Dermis blood vessel endothelial cell (primary cell): ENCODE measurements at regions not wholly inside any gene's neighbourhood (a gene's known extent, or its start where the extent isn't known, plus 50 kb on each side); places are given as distances from the start of the nearest gene placed in this dataset.
"Not testable (repeated sequence)": the region's sequence is repeated elsewhere in the genome, so short reads cannot be mapped to it uniquely, and the experiment has no call there.

Experiments used
- DNase-seq: peaks from one replicate; pipeline ENCODE4 v3.0.0; 2010

DNA sequence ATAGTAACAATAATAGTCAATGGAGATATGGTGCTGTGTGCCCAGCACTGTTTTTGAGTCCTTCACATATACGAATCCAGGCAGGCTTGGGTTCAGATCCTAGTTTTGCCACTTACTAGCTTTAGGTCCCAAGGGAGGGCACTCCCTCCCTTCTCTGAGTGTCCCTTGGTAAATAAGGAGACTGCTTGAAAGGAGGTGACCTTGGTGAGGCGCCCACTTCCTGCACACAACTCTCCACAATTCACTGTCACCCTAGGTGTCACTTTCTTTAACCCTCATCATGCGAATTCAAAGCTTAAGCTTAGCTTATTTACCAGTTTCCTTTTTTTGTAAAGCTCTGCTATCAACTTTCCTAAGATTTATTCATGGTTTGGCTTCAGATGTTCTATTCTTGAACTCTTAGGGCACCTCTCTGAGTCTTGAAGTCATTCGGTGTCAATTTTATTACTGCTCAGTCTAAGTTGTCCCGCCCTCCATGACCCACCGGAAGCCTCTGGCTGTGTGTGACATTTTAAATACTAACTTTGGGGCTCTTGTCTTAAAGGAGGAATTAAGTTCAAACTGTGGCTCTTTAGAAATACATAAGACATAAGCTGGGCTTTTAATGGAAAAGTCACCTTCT, 170.7 kb upstream of the ZNF618 start:
- no peak for DNase-seq

DNA sequence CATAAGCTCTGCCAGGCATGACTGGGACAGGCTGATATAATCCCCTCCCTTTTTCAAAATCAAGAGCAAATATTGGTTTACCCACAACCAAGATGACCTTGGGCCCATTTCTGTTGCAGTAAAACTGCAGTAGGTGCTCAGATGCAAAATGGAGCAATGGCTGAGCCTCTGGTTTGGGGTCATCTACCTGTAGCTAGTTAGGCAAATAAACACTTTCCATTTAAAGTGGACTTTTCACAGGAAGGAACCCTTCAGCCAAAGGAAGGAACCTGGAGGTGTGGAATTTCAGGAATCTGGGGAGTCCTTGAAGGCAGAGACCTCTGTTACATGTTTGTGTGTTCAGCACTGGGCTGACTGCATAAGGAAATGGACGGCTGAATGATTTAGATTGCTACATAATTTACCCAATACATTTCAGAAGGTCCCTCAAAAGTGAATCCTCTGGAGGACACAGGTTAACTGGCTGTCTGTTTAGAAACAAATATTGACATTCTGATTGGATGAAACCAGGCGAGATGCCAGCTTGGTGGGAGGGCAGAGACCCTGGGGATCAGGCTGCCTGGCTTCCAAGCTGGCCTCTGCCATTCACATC, 170.1 kb upstream of the ZNF618 start:
- peak; percentile 65 for DNase-seq

DNA sequence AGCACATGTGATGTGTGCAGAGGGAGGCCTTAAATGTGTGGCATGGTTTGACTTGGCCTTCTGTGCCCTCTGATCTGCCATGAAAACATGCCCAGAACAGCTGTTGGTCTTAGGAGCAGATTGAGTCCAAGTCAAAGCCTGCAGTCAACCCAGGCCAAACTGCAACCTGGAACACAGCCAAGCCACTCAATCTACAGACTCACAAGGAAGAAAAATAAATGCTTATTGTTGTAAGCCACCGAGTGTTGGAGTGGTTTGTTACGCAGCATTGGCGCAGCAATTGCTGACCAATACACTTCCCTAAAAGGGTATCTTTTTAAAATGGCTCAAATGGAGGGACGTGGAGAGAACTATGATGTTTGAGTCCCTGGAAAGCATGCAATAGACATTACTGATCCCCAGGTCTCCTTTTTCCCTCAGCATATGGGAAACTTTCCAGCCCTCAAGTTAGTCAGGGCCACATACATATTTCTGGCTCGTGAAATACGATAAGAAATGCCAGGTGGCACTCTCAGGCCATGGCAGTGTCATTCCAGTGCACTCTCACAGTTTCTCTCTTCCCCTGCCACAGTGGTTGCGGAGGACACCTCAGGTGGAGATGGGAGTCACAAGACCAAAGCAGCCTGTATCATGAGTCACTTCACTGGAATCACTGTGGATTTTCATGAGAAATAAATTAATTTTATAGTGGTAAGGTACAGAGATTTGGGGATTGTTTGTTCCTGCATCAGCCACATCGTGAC, 168.0 kb upstream of the ZNF618 start:
- no peak for DNase-seq

- no peak for DNase-seq
These were observed 167.0 kb upstream of the ZNF618 start for GRCh38 chr9:113708821-113709713.

- no peak for DNase-seq
These were observed 166.4 kb upstream of the ZNF618 start for GRCh38 chr9:113709721-113710120.

- no peak for DNase-seq
These were observed 164.9 kb upstream of the ZNF618 start for GRCh38 chr9:113711251-113711650.

GRCh38 chr9:113712053-113712452, 164.1 kb upstream of the ZNF618 start:
- DNase-seq = peak; percentile 37

GRCh38 chr9:113715086-113715485, 161.0 kb upstream of the ZNF618 start:
- DNase-seq = no peak

GRCh38 chr9:113719919-113720318, 156.2 kb upstream of the ZNF618 start:
- no peak for DNase-seq

DNA sequence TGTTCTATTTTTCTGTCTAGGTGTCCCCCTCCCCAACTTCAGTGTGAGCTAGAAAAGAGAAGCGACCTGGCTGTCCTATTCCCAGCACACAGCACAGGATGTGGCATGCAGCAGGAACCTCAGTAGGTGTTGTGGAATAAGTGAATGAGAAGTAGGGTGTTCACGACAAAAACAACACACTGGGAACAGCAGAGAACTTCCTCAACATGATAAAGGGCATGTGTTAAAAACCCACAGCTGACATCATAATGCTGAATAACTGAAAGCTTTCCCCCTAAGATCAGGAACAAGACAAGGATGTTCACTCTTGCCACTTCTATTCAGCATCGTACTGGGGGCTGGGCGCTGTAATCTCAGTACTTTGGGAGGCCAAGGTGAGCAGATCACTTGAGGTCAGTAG, 155.6 kb upstream of the ZNF618 start:
- no peak for DNase-seq

GRCh38 chr9:113721856-113722255, 154.3 kb upstream of the ZNF618 start:
- no peak for DNase-seq

- DNase-seq = no peak
These were observed 151.9 kb upstream of the ZNF618 start for GRCh38 chr9:113724202-113724601.

GRCh38 chr9:113728989-113729388, 147.1 kb upstream of the ZNF618 start:
- no peak for DNase-seq

- no peak for DNase-seq
These were observed 141.3 kb upstream of the ZNF618 start for GRCh38 chr9:113734826-113735225.

GRCh38 chr9:113737517-113738271, 138.4 kb upstream of the ZNF618 start:
- DNase-seq = peak; percentile 84

DNA sequence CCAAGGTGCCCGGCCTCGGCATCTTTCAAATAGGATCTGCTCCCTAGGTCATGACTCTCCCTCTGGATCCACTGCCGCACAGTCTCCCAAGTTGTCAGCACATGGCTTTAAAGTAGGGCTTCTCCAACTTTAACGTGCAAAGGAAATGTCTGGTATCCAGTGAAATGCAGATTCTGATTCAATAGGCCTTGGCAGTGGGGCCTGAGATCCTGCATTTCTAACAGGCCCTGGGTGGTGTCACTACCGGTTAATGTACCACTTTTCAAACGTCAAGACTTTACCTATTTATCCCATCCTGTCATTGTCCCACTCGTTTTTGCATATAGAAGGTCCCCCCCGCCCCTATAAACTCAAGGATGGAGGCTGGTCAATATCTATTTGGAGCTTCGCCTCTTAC, 137.6 kb upstream of the ZNF618 start:
- no peak for DNase-seq

DNA sequence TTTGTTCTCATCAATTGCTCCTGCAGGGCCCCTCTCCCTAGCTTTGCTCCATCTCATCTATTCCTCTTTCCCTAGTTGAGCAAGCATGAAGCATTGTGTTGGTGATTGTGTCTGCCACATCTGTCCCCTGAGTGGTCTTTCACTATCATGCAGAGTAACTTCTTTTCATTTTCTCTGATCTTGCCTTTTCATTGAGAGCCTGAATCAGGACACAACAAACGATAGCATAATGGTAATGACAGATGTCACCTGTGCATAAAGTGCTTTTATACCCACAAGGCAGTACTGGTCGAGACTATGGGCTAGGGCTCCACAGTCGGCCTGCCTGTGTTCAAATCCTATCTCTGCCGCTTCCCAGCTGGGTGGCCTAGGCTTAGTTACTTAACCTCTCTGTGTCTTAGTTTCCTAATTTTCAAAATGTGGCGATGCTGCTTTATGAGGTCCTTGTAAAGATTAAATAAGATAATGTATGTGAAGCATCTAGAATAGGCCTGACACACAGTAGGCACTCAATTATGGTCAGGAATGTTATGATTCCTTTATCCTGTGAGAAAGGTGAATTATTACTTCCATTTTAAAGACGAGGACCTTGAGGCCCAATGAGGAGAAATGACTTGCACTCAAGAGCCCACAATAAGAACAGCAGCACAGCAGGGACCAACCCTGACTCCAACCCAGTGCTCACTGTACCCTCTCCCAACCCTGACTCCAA, 137.1 kb upstream of the ZNF618 start:
- no peak for DNase-seq

DNA sequence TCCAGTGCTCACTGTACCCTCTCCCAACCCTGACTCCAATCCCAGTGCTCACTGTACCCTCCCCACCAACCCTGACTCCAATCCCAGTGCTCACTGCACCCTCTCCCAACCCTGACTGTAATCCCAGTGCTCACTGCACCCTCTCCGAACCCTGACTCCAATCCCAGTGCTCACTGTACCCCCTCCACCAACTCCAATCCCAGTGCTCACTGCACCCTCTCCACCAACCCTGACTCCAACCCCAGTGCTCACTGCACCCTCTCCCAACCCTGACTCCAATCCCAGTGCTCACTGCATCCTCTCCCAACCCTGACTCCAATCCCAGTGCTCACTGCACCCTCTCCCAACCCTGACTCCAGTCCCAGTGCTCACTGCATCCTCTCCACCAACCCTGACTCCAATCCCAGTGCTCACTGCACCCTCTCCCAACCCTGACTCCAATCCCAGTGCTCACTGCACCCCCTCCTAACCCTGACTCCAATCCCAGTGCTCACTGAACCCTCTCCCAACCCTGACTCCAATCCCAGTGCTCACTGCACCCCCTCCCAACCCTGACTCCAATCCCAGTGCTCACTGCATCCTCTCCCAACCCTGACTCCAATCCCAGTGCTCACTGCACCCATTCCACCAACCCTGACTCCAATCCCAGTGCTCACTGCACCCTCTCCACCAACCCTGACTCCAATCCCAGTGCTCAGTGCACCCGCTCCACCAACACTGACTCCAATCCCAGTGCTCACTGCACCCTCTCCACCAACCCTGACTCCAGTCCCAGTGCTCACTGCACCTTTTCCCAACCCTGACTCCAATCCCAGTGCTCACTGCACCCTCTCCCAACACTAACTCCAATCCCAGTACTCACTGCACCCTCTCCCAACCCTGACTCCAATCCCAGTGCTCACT, 136.3 kb upstream of the ZNF618 start:
- DNase-seq = not testable (repeated sequence)

DNA sequence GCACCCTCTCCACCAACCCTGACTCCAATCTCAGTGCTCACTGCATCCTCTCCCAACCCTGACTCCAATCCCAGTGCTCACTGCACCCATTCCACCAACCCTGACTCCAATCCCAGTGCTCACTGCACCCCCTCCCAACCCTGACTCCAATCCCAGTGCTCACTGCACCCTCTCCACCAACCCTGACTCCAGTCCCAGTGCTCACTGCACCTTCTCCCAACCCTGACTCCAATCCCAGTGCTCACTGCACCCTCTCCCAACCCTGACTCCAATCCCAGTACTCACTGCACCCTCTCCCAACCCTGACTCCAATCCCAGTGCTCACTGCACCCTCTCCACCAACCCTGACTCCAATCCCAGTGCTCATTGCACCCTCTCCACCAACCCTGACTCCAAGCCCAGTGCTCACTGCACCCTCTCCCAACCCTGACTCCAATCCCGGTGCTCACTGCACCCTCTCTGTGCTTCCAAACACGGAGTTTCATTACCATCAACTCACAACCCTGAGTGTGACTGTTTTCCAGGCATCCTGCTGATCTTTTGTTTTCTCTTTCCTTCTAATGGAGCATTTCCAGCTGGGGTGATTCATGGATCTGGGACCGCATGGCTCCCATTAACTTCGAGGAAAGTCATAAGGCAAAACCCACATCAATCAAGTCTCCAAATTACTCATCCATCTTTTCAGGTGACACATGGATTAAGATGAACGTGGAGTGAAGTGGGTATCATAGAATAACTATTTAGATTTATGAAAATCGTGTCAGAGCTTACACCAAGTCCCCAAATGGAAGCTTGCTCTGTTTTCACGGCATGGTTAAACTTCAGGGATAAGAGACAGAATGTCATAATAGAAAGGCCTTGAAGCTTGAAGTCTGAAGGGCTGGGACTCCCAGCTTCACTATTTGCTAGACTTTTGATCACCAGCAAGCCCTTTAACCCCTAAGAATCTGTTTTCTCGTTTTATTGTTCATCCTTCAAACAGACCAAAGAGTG, 135.3 kb upstream of the ZNF618 start:
- peak; percentile 37 for DNase-seq
